Posterior cingulate gyrus (tissue), 11 donors: ENCODE measurements at regions not wholly inside any gene's neighbourhood (a gene's known extent, or its start where the extent isn't known, plus 50 kb on each side); places are given as distances from the start of the nearest gene placed in this dataset.
"Not testable (repeated sequence)": the region's sequence is repeated elsewhere in the genome, so short reads cannot be mapped to it uniquely, and the experiment has no call there.

Experiments used
- DNase-seq, 10 donors: peaks; one replicate each; pipeline versions ENCODE4 v3.0.0 to v3.0.0-alpha.2; 2020 to 2021; ENCODE audit warnings: mixed read lengths in 3 of 10
- intact Hi-C: fragments of 100-400 bp; cut with DNase I; formaldehyde crosslinking; loops from one replicate; pipeline ENCODE4 v1.15.1; 2023

DNA sequence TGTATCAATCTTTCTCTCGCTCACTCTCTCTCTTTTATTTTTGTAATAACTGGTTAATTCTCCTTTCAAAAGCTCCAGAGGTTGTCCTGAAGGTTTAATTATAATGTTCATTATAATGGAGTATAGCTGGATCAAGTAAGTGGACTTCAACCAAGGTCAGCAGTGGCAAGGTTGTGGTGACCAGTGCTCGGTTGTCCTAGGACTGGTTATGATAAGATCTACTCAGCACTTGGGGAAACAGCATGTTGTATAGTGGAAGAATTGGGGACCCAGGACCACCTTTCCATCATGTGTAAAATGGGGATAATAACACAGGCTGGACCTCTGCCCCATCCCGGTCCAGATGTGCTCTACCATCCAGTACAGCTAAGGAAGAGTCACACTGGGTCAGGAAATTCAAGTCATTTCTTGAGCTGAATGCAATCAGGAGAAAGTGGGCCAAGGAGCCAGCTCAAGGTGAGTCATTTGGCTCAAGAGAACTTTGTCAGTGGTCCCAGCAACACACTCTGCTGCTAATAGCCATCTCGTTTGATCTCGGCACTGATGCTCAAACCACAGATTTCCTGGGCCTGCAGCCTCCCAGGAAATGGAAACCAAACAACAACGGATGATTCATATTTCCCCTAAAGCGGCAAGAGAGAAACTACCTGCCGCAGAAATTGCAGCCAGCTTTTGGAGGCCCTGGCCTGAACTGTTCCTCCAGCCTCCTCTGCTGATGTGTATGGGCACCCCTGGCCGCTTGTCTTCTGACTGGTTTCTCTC lies 123.6 kb upstream of the RBPJ start:
- intact Hi-C loops, result no loop called here
- no peak for DNase-seq

DNA sequence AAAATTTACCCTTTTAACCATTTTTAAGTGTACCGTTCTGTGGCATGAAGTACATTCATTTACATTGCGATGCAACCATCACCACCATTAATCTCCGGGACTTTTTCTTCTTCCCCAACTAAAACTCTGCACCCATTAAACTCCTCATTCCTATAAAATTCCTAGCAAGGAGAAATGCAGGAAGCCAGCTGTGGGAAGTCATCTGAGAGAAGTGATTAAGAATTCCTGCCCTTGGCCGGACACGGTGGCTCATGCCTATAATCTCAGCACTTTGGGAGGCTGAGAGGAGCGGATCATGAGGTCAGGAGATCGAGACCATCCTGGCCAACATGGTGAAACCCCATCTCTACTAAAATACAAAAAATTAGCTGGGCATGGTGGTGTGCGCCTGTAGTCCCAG lies 121.9 kb upstream of the RBPJ start:
- intact Hi-C loops, DNase-seq: not testable (repeated sequence)

- intact Hi-C loops, result no loop called here
- no peak for DNase-seq
Observed at GRCh38 chr4:26199596-26199995, 121.2 kb upstream of the RBPJ start.

DNA sequence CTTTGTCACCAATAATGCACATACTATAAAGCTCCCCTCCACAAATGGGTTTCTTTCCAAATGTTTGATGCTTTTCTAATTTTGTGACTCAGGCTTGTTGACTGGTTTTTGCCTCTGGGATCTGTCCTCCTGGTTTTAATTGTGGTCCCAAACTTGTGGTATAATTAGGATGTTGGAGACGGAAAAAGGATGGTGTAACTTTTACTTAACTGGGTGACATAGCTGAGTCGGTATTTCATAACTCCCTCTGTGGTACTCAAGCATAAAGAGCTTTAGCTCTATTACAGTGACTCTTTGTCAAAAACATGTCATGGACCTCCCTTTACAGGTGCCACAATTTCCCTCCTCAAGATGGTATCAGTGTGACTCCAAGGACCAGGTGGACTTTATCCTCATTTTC lies 119.7 kb upstream of the RBPJ start:
- intact Hi-C loops, result no loop called here
- DNase-seq, result no peak

DNA sequence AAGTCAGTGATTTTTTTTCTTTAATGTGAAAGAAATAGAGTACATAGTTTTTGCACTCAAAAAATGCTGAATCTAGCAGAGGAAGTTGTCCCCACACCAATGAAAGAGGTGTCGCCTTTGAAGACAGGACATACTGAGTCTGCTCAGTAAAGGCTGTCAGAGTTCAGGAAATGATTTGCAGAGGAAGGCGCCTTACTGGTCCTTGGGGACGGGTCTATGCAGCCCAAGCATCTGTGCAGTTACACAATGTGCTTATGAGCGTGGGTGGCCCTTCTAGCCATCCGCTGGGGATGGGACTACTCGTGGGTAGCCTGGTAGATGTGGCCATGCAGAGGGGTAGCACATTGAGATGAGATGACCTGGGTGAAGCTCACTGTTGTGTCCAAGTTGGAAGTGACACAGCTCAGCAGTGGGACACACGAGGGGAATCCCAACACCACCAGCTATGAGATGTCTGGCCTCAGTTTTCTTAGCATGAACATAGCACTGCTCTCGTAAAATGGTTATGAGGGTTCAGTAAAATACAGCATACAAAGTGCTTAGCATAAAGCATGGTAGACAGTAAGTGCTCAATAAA lies 116.5 kb upstream of the RBPJ start:
- DNase-seq, result no peak

GRCh38 chr4:26204911-26205370 lies 115.9 kb upstream of the RBPJ start:
- intact Hi-C loops, result no loop called here
- peak in 4 of 10 donors; percentile 10 to 84 (median 31) for DNase-seq

More for the DNA sequence above, 116.5 kb upstream of the RBPJ start:
- intact Hi-C loops, result no loop called here

- intact Hi-C loops, result no loop called here
- no peak for DNase-seq
Observed at GRCh38 chr4:26206339-26206738, 114.5 kb upstream of the RBPJ start.

- no peak for DNase-seq
- intact Hi-C loops, result no loop called here
Observed at GRCh38 chr4:26206999-26207398, 113.8 kb upstream of the RBPJ start.

GRCh38 chr4:26207631-26208030 lies 113.2 kb upstream of the RBPJ start:
- no peak for DNase-seq
- intact Hi-C loops, result no loop called here

DNA sequence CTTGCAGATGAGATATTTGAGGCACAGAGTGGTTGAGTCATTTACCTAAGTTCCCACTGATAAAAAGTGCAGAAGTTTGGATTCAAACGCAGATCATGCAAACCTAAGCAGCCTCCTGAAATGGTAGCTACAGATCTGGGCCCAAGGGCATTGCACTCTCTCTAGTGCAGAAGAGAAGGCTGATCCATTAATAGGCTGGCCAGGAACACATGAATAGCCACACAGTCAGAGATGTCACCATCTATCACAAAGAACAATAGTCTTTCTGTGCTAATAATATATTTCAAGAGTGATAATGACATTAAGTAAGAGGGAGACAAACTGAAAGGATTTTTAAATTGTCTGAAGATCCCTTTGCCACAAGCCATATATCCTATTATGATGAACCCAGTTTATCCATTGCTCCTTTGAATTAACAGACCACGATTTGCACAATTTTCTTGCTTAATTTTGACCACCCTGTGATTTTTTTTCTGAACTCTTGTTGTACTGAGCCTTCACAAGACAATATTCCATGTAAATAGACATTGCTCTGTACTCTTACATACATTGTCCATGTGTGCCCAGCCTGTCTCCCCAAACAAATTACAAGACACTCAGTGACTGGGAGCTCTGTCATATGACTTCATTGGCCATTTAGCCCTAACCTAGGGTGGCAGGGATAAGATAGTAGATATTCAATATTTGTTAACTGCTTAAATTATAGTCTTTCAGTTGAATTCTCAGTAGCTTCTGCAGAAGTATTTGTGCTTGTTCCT lies 112.4 kb upstream of the RBPJ start:
- intact Hi-C loops, result no loop called here
- DNase-seq, result peak in 2 of 10 donors; percentile 26 to 76

- intact Hi-C loops, DNase-seq: not testable (repeated sequence)
Observed at GRCh38 chr4:26209378-26209777, 111.4 kb upstream of the RBPJ start.

DNA sequence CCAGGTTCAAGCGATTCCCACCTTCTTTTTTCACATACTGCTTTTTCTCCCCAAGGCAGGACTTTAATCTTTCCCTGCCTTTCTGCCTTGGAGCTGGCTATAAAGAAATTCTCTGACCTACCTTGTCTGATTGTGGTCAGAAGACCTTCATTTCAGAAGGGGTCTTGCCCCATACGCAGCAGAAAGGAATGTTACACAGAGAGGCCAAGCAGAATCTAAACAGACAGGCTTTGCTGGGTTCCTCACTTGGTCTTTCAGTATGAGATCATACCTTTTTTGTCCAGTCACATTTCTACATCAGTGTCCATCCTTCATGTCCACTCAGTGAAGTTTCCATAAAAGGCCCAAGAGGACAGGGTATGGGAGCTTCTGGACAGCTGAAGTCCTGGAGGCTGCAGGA lies 108.3 kb upstream of the RBPJ start:
- DNase-seq, result no peak
- intact Hi-C loops, result no loop called here

GRCh38 chr4:26213317-26213716 lies 107.5 kb upstream of the RBPJ start:
- intact Hi-C loops, result no loop called here
- DNase-seq, result no peak

DNA sequence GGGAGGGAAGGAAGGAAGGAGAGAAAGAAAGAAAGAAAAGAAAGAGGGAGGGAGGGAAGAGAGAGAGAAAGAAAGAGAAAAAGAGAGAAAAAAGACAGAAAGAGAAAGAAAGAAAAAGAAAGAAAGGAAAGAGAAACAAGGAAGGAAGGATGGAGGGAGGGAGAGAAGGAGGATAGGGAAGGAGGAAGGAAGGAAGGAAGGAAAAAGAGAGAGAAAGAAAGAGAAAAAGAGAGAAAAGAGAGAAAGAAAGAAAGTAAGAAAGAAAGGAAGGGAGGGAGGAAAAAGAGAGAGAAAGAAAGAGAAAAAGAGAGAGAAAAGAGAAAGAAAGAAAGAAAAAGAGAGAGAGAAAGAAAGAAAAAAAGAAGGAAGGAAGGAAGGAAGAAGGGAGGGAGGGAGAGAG lies 105.8 kb upstream of the RBPJ start:
- DNase-seq, result no peak
- intact Hi-C loops, result no loop called here

DNA sequence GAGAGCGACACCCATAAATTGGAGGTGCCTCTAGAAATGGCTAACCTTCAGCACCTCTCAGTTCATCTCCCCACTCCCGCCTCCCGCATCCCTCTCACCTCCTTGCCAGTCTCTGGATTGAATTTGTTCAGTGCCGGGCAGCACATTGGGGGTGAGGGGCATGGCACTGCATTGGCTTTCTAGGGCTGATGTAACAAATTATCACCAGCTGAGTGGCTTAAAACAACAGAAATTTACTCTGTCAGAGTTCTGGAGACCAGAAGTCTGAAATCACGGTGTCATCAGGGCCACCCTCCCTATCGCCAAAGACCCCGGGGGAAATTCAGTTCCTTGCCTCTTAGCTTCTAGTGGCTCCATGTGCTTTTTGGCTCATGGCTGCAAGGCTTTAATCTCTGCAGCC lies 105.1 kb upstream of the RBPJ start:
- intact Hi-C loops, result no loop called here
- no peak for DNase-seq

- intact Hi-C loops, result no loop called here
- no peak for DNase-seq
Observed at GRCh38 chr4:26217481-26217880, 103.3 kb upstream of the RBPJ start.

GRCh38 chr4:26217961-26218676 lies 102.7 kb upstream of the RBPJ start:
- DNase-seq, result peak in 7 of 10 donors; percentile 19 to 85 (median 44)
- intact Hi-C loops, result no loop called here

- intact Hi-C loops, result no loop called here
- peak in 3 of 10 donors; percentile 11 to 27 (median 21) for DNase-seq
Observed at GRCh38 chr4:26218677-26219605, 101.9 kb upstream of the RBPJ start.

DNA sequence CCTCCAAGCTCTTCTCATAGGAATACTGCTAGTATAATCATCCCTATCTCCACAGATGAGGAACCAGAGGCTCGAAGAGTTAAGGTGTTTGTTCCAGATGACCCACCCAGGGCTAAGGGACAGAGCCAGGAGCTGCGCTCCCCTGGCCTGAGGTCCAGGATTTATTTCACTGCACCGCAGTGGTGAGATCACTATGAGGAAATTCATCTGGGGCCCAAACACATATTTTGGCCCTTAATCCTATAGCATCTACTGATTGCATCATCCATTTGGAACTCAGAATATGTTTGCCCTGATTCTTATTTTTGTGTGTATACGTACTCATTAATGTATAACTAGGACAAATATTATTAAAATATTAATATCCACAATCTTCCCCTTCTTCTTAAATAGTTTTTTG lies 100.1 kb upstream of the RBPJ start:
- intact Hi-C loops, result no loop called here
- no peak for DNase-seq

GRCh38 chr4:26223155-26223554 lies 97.7 kb upstream of the RBPJ start:
- intact Hi-C loops, result no loop called here
- DNase-seq, result no peak
